ENCODE measurements at regions not wholly inside any gene's neighbourhood (a gene's known extent, or its start where the extent isn't known, plus 50 kb on each side); places are given as distances from the start of the nearest gene placed in this dataset.

DNA sequence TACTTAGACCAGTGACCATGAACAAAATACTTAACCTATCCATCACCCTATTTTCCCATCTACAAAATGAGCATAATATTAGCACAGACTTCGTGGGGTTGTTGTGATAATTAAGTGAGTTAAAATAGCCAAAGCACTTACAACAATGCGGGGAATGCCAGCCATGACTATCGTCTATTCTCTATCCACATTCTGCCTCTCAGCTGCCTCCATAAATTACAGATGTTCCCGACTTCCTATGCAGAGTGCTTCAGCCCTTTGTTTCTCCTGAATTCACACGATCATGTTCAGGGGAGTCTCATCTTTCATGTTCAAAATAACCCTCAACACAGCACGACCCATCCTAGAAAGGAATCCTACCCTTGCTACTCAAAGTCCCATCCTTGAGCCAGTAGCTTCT lies 211.6 kb downstream of the EN1 start:
- H3K4me3 ChIP-seq (replicated peaks; ENCODE audit: low read depth, low read length) = no peak overlapping the region
- TF ChIP-seq, protein P1, sequence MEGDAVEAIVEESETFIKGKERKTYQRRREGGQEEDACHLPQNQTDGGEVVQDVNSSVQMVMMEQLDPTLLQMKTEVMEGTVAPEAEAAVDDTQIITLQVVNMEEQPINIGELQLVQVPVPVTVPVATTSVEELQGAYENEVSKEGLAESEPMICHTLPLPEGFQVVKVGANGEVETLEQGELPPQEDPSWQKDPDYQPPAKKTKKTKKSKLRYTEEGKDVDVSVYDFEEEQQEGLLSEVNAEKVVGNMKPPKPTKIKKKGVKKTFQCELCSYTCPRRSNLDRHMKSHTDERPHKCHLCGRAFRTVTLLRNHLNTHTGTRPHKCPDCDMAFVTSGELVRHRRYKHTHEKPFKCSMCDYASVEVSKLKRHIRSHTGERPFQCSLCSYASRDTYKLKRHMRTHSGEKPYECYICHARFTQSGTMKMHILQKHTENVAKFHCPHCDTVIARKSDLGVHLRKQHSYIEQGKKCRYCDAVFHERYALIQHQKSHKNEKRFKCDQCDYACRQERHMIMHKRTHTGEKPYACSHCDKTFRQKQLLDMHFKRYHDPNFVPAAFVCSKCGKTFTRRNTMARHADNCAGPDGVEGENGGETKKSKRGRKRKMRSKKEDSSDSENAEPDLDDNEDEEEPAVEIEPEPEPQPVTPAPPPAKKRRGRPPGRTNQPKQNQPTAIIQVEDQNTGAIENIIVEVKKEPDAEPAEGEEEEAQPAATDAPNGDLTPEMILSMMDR (IDR thresholded peaks at IDR 0.05; ENCODE audit: low read length, missing control alignments) = no peak
- DNase-seq (ENCODE audit: low read depth) = no peak

DNA sequence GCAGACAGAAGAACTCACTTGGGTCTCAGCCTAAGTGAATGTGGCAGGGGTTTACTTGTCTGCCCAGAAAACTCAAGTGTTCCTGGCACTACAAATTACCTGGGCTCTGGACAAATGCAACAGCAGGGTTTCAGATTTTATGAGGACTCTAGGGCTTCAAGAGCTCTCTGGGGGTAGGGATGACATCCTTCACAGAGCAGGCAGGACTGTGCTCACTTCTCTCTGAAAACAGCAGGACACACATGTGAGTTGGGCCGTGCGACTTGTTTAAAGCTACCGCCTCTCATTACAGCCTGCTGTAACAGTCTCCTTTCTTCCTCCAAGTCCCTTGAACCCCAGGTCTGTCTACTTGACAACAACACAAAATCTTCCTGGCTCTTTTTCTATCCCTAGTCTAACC lies 212.6 kb downstream of the EN1 start:
- TF ChIP-seq, protein P1 (IDR thresholded peaks at IDR 0.05; ENCODE audit: low read length, missing control alignments) = no peak
- H3K4me3 ChIP-seq (replicated peaks; ENCODE audit: low read depth, low read length) = no peak overlapping the region
- no peak for DNase-seq (ENCODE audit: low read depth)

DNA sequence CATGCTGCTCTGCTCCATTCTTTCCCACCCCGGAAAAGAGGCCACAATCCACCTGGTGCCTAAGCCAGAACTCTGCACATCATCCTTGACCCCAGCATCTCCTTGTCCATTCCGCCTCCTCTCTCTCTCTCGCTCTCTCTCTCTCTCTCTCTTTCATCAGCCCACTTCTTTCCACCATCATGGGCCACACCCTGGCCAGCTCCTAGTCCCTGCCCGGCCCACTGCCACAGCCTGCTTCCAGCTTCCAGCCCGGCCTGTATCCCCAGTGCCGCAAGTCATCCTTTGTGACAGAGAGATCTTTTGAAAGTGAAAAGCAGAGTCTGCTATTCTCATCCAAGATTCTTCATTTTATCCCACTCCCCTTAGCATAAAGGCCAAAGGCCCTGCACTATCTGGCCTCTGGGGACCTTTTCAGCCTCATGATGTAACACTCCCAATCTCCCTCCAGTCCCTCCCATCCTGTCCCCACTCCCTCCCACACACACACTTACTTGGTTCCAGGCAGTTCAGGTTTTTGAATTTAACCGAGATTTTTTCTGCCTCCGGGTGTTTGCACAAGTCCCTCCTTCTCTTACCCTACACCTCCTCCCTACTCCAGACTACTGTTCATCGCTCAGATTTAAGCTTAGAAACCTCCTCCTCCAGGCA lies 214.0 kb downstream of the EN1 start:
- H3K4me3 ChIP-seq (replicated peaks; ENCODE audit: low read depth, low read length) = no peak overlapping the region
- TF ChIP-seq, protein P1 (IDR thresholded peaks at IDR 0.05; ENCODE audit: low read length, missing control alignments) = no peak
- no peak for DNase-seq (ENCODE audit: low read depth)

DNA sequence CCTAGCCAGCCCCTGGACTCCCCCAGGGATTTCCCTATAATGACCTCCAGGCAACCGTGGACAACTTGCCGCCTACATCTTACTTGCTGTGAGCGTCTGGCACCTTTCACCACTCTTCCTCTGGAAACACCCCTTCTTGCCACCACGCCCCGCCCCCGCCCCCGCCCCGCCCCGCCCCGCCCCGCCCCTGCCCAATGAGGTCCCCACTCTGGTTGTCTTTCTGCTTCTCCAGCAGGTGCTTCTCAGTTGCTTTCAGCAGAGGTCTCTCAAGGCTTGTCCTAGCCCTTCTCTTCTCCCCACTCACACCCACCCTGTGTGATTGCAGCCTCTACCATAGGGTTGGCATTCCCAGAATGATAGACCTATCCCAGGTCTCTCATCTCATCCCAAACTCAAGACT lies 214.5 kb downstream of the EN1 start:
- DNase-seq (ENCODE audit: low read depth) = no peak
- TF ChIP-seq, protein P1 (IDR thresholded peaks at IDR 0.05; ENCODE audit: low read length, missing control alignments) = no peak
- H3K4me3 ChIP-seq (replicated peaks; ENCODE audit: low read depth, low read length) = no peak overlapping the region

DNA sequence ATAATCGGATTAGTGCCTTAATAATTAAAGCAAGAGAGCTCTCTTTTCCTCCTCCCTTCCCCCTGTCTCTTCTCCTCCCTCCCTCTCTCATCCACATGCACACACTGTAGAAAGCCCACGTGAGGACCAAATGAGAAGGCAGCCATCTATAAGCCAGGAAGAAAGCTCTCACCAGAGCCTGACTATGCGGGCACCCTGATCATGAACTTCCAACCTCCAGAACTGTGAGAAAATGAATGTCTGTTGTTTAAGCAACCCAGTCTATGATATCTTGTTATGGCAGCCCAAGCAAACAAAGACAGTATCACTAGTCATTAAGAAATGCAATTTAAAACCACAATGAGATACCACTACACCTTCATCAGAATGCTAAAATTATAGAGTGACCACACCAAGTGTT lies 220.3 kb downstream of the EN1 start:
- TF ChIP-seq, protein P1 (IDR thresholded peaks at IDR 0.05; ENCODE audit: low read length, missing control alignments) = no peak
- H3K4me3 ChIP-seq (replicated peaks; ENCODE audit: low read depth, low read length) = no peak overlapping the region
- DNase-seq (ENCODE audit: low read depth) = no peak

DNA sequence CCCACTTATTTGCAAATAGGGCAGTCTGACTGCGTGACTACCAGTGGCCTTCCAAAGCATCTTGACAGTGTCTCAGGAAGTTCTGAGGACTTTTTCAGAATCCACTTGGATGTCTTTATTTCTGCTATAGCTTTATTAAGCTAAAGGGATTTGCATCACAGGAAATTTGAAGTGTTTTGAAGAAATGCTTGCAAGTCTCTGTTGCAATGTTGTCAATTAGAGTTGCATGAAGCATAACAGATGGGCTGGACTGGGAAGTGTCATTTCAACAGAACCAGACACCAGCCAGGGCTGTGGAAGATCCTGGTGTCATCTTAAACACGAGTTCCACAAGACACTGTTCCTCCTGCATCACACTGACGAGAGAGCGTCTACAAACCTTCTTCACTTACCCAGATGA lies 224.5 kb downstream of the EN1 start:
- DNase-seq (ENCODE audit: low read depth) = no peak
- TF ChIP-seq, protein P1 (IDR thresholded peaks at IDR 0.05; ENCODE audit: low read length, missing control alignments) = no peak
- H3K4me3 ChIP-seq (replicated peaks; ENCODE audit: low read depth, low read length) = no peak overlapping the region

DNA sequence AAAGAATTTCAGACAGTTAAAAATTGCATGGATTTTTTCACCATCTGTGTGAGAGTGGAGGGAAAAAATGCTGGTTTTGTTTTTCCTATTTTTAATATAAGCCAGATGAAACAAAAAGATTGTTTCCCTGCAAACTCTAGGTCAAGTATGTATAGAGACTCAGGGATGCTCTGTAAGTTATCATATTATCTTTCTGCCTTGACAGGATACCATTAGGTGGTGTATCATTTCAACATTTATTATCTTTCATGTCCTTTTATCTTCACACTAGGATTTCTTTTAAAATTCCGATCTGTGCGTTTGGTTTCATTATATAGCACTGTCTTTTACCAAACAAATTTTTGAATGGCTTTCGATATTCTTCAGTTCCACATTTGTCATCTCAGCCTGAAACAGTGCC lies 225.3 kb downstream of the EN1 start:
- TF ChIP-seq, protein P1 (IDR thresholded peaks at IDR 0.05; ENCODE audit: low read length, missing control alignments) = no peak
- H3K4me3 ChIP-seq (replicated peaks; ENCODE audit: low read depth, low read length) = no peak overlapping the region
- DNase-seq (ENCODE audit: low read depth) = no peak

All from fibroblast of pulmonary artery (primary cell).